C4-2B (cell line): ENCODE measurements at regions not wholly inside any gene's neighbourhood (a gene's known extent, or its start where the extent isn't known, plus 50 kb on each side); places are given as distances from the start of the nearest gene placed in this dataset.

Experiments
- ZFX ChIP-seq: fragments of 450-650 bp; IDR thresholded peaks from 2 replicates; pipeline ENCODE4 v1.6.1; 2017
- TF ChIP-seq, protein P1 (sequence below): fragments of 450-650 bp; conservative IDR thresholded peaks from 2 replicates; pipeline ENCODE4 v1.5.1; 2017; ENCODE audit warnings: mild to moderate bottlenecking

DNA sequence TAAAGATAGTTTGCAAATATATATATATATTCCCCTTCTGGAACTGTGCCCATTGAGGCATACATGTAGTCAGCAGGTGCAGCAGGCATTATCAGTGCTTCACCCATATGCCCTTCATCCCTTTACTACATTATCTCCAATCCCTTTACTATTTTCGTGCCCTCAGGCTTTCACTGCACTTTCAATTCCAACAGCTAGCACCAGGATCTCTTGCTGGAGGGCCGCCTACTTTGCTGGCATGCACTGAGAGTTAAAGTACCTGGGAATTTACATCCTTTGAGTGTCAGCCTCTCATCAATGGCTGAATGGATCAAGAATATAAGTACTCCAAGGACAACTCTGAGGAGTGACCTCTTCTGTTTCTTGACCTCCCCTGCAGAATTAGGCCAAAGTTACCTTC is 222.1 kb upstream of the CFAP20DC start:
- TF ChIP-seq, protein P1, sequence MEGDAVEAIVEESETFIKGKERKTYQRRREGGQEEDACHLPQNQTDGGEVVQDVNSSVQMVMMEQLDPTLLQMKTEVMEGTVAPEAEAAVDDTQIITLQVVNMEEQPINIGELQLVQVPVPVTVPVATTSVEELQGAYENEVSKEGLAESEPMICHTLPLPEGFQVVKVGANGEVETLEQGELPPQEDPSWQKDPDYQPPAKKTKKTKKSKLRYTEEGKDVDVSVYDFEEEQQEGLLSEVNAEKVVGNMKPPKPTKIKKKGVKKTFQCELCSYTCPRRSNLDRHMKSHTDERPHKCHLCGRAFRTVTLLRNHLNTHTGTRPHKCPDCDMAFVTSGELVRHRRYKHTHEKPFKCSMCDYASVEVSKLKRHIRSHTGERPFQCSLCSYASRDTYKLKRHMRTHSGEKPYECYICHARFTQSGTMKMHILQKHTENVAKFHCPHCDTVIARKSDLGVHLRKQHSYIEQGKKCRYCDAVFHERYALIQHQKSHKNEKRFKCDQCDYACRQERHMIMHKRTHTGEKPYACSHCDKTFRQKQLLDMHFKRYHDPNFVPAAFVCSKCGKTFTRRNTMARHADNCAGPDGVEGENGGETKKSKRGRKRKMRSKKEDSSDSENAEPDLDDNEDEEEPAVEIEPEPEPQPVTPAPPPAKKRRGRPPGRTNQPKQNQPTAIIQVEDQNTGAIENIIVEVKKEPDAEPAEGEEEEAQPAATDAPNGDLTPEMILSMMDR = no peak
- TF ChIP-seq ZFX = no peak
